ENCODE measurements at regions not wholly inside any gene's neighbourhood (a gene's known extent, or its start where the extent isn't known, plus 50 kb on each side); places are given as distances from the start of the nearest gene placed in this dataset.

- peak; percentile 7 for DNase-seq
- Histone ChIP-seq H3K27ac (replicated peaks) (no peak overlapping the region), H3K36me3 (no peaks in the 10 kb centered on the region), H3K4me3 (no peak overlapping the region), H3K27me3 (ENCODE audit: low read depth) (peaks cover 13% of the 10 kb centered on the region), H3K4me1 (no peaks in the 10 kb centered on the region), H3K9me3 (replicated peaks) (peaks cover 5% of the 10 kb centered on the region)
- TF ChIP-seq, protein P1, sequence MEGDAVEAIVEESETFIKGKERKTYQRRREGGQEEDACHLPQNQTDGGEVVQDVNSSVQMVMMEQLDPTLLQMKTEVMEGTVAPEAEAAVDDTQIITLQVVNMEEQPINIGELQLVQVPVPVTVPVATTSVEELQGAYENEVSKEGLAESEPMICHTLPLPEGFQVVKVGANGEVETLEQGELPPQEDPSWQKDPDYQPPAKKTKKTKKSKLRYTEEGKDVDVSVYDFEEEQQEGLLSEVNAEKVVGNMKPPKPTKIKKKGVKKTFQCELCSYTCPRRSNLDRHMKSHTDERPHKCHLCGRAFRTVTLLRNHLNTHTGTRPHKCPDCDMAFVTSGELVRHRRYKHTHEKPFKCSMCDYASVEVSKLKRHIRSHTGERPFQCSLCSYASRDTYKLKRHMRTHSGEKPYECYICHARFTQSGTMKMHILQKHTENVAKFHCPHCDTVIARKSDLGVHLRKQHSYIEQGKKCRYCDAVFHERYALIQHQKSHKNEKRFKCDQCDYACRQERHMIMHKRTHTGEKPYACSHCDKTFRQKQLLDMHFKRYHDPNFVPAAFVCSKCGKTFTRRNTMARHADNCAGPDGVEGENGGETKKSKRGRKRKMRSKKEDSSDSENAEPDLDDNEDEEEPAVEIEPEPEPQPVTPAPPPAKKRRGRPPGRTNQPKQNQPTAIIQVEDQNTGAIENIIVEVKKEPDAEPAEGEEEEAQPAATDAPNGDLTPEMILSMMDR (IDR thresholded peaks at IDR 0.05; ENCODE audit: borderline replicate concordance) = no peak
- intact Hi-C loops (cut with micrococcal nuclease) = no loop called here
These were observed 53.7 kb upstream of the DPYSL4 start for GRCh38 chr10:132133005-132133404.

DNA sequence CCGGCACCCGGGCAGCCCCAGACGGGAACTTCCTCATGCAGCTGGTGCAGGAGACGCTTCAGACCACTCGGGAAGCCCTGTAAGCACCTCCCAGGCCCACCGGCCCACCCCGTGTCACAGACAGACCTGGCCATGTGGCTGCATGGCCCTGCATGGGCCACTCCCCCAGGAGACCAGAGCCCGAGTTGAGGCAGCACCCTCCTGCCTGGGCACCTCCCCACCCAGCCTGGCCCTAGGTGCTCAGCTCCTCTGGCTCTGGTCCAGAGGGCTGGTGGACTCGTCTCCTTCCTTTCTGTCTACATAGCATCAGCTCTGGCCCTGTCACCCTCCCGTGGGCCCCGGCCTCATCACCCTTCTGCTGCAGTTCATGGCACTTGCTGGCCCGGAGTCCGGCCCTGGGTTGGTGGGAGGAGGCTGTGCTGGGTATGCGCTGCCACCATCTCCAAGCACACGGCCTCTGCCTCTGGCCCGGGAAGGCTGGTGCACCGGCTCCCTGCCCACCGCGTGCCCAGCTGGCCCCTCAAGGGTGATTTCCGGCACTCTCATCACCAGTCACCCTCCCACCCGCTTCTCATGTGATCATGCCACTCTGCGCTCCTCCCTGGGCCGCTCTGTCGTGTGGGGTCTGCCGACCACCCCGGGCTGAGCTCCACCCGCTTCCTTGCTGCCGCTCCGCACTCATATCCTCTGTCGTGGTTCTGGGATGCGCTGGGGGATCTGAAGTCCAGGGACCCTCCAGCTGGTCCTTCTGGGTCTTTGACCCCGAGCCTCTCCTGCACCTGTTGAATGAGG, 53.1 kb upstream of the DPYSL4 start:
- peak; percentile 11 for DNase-seq
- Histone ChIP-seq H3K9me3 (replicated peaks) (peaks cover 5% of the 10 kb centered on the region), H3K4me1 (no peaks in the 10 kb centered on the region), H3K36me3 (no peaks in the 10 kb centered on the region), H3K27ac (replicated peaks) (no peak overlapping the region), H3K4me3 (no peak overlapping the region), H3K27me3 (ENCODE audit: low read depth) (peaks cover 13% of the 10 kb centered on the region)
- intact Hi-C loops (cut with micrococcal nuclease) = no loop called here
- TF ChIP-seq, protein P1 (IDR thresholded peaks at IDR 0.05; ENCODE audit: borderline replicate concordance) = no peak

GRCh38 chr10:132134241-132135052, 52.3 kb upstream of the DPYSL4 start:
- Histone ChIP-seq H3K27ac (replicated peaks) (no peak overlapping the region), H3K9me3 (replicated peaks) (no peaks in the 10 kb centered on the region), H3K36me3 (no peaks in the 10 kb centered on the region), H3K4me1 (no peaks in the 10 kb centered on the region), H3K4me3 (no peak overlapping the region), H3K27me3 (ENCODE audit: low read depth) (peaks cover 13% of the 10 kb centered on the region)
- peak; percentile 7 for DNase-seq
- intact Hi-C loops (cut with micrococcal nuclease) = no loop called here
- TF ChIP-seq, protein P1 (IDR thresholded peaks at IDR 0.05; ENCODE audit: borderline replicate concordance) = no peak

GRCh38 chr10:132135053-132135872, 51.5 kb upstream of the DPYSL4 start:
- H3K36me3 ChIP-seq = no peaks in the 10 kb centered on the region
- DNase-seq = peak; percentile 7
- H3K27ac ChIP-seq (replicated peaks) = no peak overlapping the region
- no peaks in the 10 kb centered on the region for H3K4me1 ChIP-seq
- peaks cover 13% of the 10 kb centered on the region for H3K27me3 ChIP-seq (ENCODE audit: low read depth)
- H3K4me3 ChIP-seq = no peak overlapping the region
- H3K9me3 ChIP-seq (replicated peaks) = no peaks in the 10 kb centered on the region
- intact Hi-C loops (cut with micrococcal nuclease) = no loop called here
- TF ChIP-seq, protein P1 (IDR thresholded peaks at IDR 0.05; ENCODE audit: borderline replicate concordance) = no peak

DNA sequence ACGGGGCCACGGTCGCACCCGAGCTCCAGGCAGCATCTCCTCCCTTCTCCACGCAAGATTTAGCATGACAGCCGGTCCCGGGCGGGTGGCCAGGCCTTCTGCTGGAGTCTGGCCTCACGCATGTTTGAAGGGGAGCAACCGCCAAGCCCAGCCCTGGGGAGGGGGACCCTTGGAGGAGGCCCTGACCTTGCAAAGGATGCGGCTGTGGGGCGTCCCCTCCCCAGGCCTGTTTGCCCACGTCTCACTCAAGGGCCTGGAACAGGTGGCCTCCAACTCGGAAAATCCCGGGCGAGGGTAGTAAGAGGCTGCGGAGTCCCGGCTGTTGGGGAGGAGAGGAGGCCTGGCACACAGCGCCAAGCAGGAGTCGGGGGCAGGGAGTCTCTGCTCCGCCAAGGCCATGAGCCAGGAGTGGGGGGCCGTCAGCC, 50.6 kb upstream of the DPYSL4 start:
- Histone ChIP-seq H3K4me3 (no peak overlapping the region), H3K27ac (replicated peaks) (no peak overlapping the region), H3K4me1 (no peaks in the 10 kb centered on the region), H3K9me3 (replicated peaks) (no peaks in the 10 kb centered on the region), H3K27me3 (ENCODE audit: low read depth) (peaks cover 13% of the 10 kb centered on the region), H3K36me3 (no peaks in the 10 kb centered on the region)
- TF ChIP-seq, protein P1 (IDR thresholded peaks at IDR 0.05; ENCODE audit: borderline replicate concordance) = no peak
- intact Hi-C loops (cut with micrococcal nuclease) = no loop called here
- peak; percentile 12 for DNase-seq

Measured in left ventricle myocardium inferior (tissue), 1 donor.